Neural crest cell (in vitro differentiated cells): ENCODE measurements at regions not wholly inside any gene's neighbourhood (a gene's known extent, or its start where the extent isn't known, plus 50 kb on each side); places are given as distances from the start of the nearest gene placed in this dataset.

Source experiments
- DNase-seq: peaks from one replicate; pipeline ENCODE4 v3.0.0; 2021; ENCODE audit warnings: low read depth, mixed read lengths, low spot score
- H3K27ac Mint-ChIP-seq: one replicate; pipeline ENCODE4 v1.8.0; 2021; ENCODE audit warnings: mild to moderate bottlenecking, mixed read lengths; ENCODE audit not compliant: unreplicated experiment
- H3K27me3 Mint-ChIP-seq: 2 replicates; pipeline ENCODE4 v1.8.0; 2021; ENCODE audit warnings: low read depth, mild to moderate bottlenecking, mixed read lengths
- H3K36me3 Mint-ChIP-seq: 2 replicates; pipeline ENCODE4 v1.8.0; 2021; ENCODE audit warnings: low read depth, mild to moderate bottlenecking, mixed read lengths
- H3K4me1 Mint-ChIP-seq: 2 replicates; pipeline ENCODE4 v1.8.0; 2021; ENCODE audit warnings: mixed read lengths
- H3K4me3 Mint-ChIP-seq: one replicate; pipeline ENCODE4 v1.8.0; 2021; ENCODE audit warnings: mild to moderate bottlenecking, mixed read lengths
- H3K9me3 Mint-ChIP-seq: 2 replicates; pipeline ENCODE4 v1.8.0; 2021; ENCODE audit warnings: mixed read lengths
- TF ChIP-seq, protein P1 (sequence below): fragments of 200-600 bp; sonication (generic); conservative IDR thresholded peaks from 2 replicates; pipeline ENCODE4 v1.5.0; 2021; ENCODE audit warnings: antibody characterized with exemption, mild to moderate bottlenecking

GRCh38 chr5:138697720-138698360, 55.4 kb upstream of the CTNNA1 start:
- peaks cover 5% of the 10 kb centered on the region for H3K4me1 Mint-ChIP-seq
- no peak overlapping the region for H3K27ac Mint-ChIP-seq
- TF ChIP-seq, protein P1, sequence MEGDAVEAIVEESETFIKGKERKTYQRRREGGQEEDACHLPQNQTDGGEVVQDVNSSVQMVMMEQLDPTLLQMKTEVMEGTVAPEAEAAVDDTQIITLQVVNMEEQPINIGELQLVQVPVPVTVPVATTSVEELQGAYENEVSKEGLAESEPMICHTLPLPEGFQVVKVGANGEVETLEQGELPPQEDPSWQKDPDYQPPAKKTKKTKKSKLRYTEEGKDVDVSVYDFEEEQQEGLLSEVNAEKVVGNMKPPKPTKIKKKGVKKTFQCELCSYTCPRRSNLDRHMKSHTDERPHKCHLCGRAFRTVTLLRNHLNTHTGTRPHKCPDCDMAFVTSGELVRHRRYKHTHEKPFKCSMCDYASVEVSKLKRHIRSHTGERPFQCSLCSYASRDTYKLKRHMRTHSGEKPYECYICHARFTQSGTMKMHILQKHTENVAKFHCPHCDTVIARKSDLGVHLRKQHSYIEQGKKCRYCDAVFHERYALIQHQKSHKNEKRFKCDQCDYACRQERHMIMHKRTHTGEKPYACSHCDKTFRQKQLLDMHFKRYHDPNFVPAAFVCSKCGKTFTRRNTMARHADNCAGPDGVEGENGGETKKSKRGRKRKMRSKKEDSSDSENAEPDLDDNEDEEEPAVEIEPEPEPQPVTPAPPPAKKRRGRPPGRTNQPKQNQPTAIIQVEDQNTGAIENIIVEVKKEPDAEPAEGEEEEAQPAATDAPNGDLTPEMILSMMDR: no peak
- H3K36me3 Mint-ChIP-seq: no peaks in the 10 kb centered on the region
- no peaks in the 10 kb centered on the region for H3K9me3 Mint-ChIP-seq
- DNase-seq: no peak
- H3K4me3 Mint-ChIP-seq: no peak overlapping the region
- no peaks in the 10 kb centered on the region for H3K27me3 Mint-ChIP-seq

- TF ChIP-seq, protein P1: no peak
- H3K36me3 Mint-ChIP-seq: no peaks in the 10 kb centered on the region
- H3K4me3 Mint-ChIP-seq: no peak overlapping the region
- no peaks in the 10 kb centered on the region for H3K27me3 Mint-ChIP-seq
- peaks cover 5% of the 10 kb centered on the region for H3K4me1 Mint-ChIP-seq
- DNase-seq: no peak
- H3K9me3 Mint-ChIP-seq: no peaks in the 10 kb centered on the region
- H3K27ac Mint-ChIP-seq: no peak overlapping the region
Observed at GRCh38 chr5:138696501-138696900, 56.7 kb upstream of the CTNNA1 start.

DNA sequence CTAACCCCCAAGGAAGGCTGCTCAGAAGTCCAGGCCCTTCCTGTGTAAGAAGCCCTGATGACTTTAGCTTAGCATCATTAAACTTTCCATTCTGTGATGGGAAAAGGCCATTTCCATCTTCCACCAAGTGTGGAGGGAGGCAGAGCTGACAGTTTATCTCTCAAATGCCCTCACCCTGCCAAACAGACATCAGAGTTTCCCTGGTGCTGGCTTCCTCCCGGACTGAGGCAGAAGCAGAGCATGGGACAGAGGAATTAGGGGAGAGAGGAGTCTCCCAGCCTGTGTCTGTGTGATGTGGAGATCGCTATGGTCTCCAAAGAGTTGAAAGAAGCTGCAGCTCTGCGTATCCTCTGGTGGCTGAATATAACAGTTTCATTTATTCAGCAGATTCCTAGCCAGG, 57.4 kb upstream of the CTNNA1 start:
- TF ChIP-seq, protein P1: no peak
- Mint-ChIP-seq H3K9me3 (no peaks in the 10 kb centered on the region), H3K27me3 (no peaks in the 10 kb centered on the region), H3K36me3 (no peaks in the 10 kb centered on the region), H3K4me3 (no peak overlapping the region), H3K27ac (no peak overlapping the region), H3K4me1 (peaks cover 5% of the 10 kb centered on the region)
- DNase-seq: no peak

- Mint-ChIP-seq H3K9me3 (no peaks in the 10 kb centered on the region), H3K4me3 (no peak overlapping the region), H3K36me3 (no peaks in the 10 kb centered on the region), H3K27ac (no peak overlapping the region), H3K4me1 (peaks cover 5% of the 10 kb centered on the region), H3K27me3 (no peaks in the 10 kb centered on the region)
- TF ChIP-seq, protein P1: no peak
- no peak for DNase-seq
Observed at GRCh38 chr5:138694146-138694545, 59.1 kb upstream of the CTNNA1 start.

GRCh38 chr5:138692370-138692769, 60.9 kb upstream of the CTNNA1 start:
- TF ChIP-seq, protein P1: no peak
- Mint-ChIP-seq H3K9me3 (peaks cover 3% of the 10 kb centered on the region), H3K4me1 (no peaks in the 10 kb centered on the region), H3K4me3 (no peak overlapping the region), H3K27ac (no peak overlapping the region), H3K27me3 (no peaks in the 10 kb centered on the region), H3K36me3 (no peaks in the 10 kb centered on the region)
- DNase-seq: no peak

- Mint-ChIP-seq H3K27me3 (peaks cover 7% of the 10 kb centered on the region), H3K4me3 (no peak overlapping the region), H3K36me3 (no peaks in the 10 kb centered on the region), H3K27ac (no peak overlapping the region), H3K9me3 (peaks cover 5% of the 10 kb centered on the region), H3K4me1 (no peaks in the 10 kb centered on the region)
- no peak for DNase-seq
- TF ChIP-seq, protein P1: no peak
Observed at GRCh38 chr5:138686668-138687067, 66.6 kb upstream of the CTNNA1 start.
